HFFc6 (cell line): ENCODE measurements at regions not wholly inside any gene's neighbourhood (a gene's known extent, or its start where the extent isn't known, plus 50 kb on each side); places are given as distances from the start of the nearest gene placed in this dataset.

Source experiments
- DNase-seq: peaks from one replicate; pipeline ENCODE4 v3.0.0-alpha.2; 2018
- H3K27ac Mint-ChIP-seq: 2 replicates; pipeline ENCODE4 v1.8.0; 2020; ENCODE audit warnings: mild to moderate bottlenecking, mixed read lengths
- H3K27me3 Mint-ChIP-seq: 2 replicates; pipeline ENCODE4 v1.8.0; 2021; ENCODE audit warnings: mild to moderate bottlenecking, moderate library complexity, mixed read lengths; ENCODE audit not compliant: insufficient read depth
- H3K36me3 Mint-ChIP-seq: 2 replicates; pipeline ENCODE4 v1.8.0; 2021; ENCODE audit warnings: low read depth, mixed read lengths
- H3K4me1 Mint-ChIP-seq: 2 replicates; pipeline ENCODE4 v1.8.0; 2020; ENCODE audit warnings: low read depth, mixed read lengths
- H3K4me3 Mint-ChIP-seq: 2 replicates; pipeline ENCODE4 v1.8.0; 2020; ENCODE audit warnings: mild to moderate bottlenecking, moderate library complexity, mixed read lengths
- H3K9me3 Mint-ChIP-seq: 2 replicates; pipeline ENCODE4 v1.8.0; 2020; ENCODE audit warnings: mild to moderate bottlenecking, mixed read lengths
- CTCF ChIP-seq: fragments of 200-600 bp; sonication (generic); IDR thresholded peaks from 2 replicates; pipeline ENCODE4 v1.5.0; 2021; ENCODE audit warnings: antibody characterized with exemption, mild to moderate bottlenecking

GRCh38 chr18:78579854-78580577 is 399.6 kb upstream of the SALL3 start:
- TF ChIP-seq CTCF: no peak
- H3K9me3 Mint-ChIP-seq: peaks cover 70% of the 10 kb centered on the region
- H3K27me3 Mint-ChIP-seq: no peaks in the 10 kb centered on the region
- H3K36me3 Mint-ChIP-seq: peaks cover 10% of the 10 kb centered on the region
- H3K27ac Mint-ChIP-seq: no peak overlapping the region
- H3K4me1 Mint-ChIP-seq: no peaks in the 10 kb centered on the region
- DNase-seq: no peak
- no peak overlapping the region for H3K4me3 Mint-ChIP-seq

GRCh38 chr18:78580835-78581339 is 398.7 kb upstream of the SALL3 start:
- TF ChIP-seq CTCF: no peak
- Mint-ChIP-seq H3K9me3 (peaks cover 68% of the 10 kb centered on the region), H3K27ac (no peak overlapping the region), H3K27me3 (no peaks in the 10 kb centered on the region), H3K4me1 (no peaks in the 10 kb centered on the region), H3K4me3 (no peak overlapping the region), H3K36me3 (peaks cover 7% of the 10 kb centered on the region)
- no peak for DNase-seq

DNA sequence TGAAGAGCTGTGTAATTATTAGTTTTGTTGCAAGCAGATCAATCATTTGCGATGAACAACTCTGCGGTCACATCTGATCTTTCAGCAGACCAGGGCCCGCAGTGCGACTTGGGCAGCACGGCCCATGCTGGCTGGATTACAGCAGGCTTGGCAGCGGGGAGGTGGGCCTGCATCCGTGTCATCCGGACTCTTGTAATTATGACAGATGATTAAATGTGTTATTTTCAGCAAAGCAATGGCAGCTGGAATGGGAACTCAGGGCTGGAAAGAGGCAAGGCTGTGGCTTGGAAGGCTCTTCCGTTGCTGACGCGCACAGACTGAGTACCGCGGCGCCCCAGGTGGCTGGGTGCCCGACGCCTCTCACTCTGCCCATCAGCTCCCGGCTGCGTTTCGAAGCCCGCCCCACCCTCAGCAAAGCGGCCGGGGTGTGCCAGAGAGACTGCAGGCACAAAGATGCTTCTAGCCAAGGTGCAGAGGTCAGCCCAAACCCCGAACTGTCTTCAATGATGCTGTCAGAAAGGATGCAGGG is 397.4 kb upstream of the SALL3 start:
- DNase-seq: no peak
- Mint-ChIP-seq H3K4me3 (no peak overlapping the region), H3K27me3 (no peaks in the 10 kb centered on the region), H3K27ac (no peak overlapping the region), H3K36me3 (peaks cover 8% of the 10 kb centered on the region), H3K4me1 (no peaks in the 10 kb centered on the region), H3K9me3 (peaks cover 76% of the 10 kb centered on the region)
- TF ChIP-seq CTCF: no peak

DNA sequence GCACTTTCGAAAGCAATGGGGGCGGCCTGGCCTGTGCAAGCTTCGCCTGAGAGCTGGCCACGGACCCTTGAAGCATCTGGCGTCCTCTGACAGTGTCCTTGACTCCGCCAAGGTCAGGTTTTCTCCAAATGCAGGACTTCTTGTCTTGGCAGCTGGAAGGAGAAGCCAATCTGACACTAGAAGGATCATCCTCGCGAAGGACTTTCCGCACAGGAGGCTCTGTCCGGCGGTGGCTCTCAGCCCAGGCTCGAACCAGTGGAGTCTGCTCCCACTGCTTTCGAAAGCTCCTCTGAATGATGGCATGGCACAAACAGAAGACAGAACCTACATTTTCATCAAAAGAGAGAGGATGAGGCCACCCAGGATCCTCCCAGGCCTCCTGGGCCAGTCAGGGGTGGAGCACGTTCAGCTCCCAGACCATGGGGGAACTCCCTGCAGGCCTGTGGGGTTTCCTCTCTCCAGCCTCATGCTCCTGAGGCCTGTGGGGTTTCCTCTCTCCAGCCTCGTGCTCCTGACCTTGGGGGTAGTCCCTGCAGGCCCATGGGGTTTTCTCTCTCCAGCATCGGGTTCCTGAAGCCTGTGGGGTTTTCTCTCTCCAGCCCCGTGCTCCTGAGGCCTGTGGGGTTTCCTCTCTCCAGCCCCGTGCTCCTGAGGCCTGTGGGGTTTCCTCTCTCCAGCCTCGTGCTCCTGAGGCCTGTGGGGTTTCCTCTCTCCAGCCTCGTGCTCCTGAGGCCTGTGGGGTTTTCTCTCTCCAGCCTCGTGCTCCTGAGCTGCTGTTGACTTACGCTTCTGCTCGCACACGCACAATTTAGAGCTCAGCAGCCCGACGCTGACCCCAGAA is 396.5 kb upstream of the SALL3 start:
- no peaks in the 10 kb centered on the region for H3K27me3 Mint-ChIP-seq
- DNase-seq: no peak
- peaks cover 13% of the 10 kb centered on the region for H3K36me3 Mint-ChIP-seq
- no peak overlapping the region for H3K27ac Mint-ChIP-seq
- no peak for TF ChIP-seq CTCF
- no peak overlapping the region for H3K4me3 Mint-ChIP-seq
- no peaks in the 10 kb centered on the region for H3K4me1 Mint-ChIP-seq
- peaks cover 75% of the 10 kb centered on the region for H3K9me3 Mint-ChIP-seq

- no peak for TF ChIP-seq CTCF
- Mint-ChIP-seq H3K9me3 (peaks cover 75% of the 10 kb centered on the region), H3K27ac (no peak overlapping the region), H3K4me3 (no peak overlapping the region), H3K4me1 (no peaks in the 10 kb centered on the region), H3K36me3 (peaks cover 13% of the 10 kb centered on the region), H3K27me3 (no peaks in the 10 kb centered on the region)
- DNase-seq: no peak
These were observed 395.7 kb upstream of the SALL3 start for GRCh38 chr18:78583739-78584458.
